CD14-positive monocyte (primary cell): ENCODE measurements at regions not wholly inside any gene's neighbourhood (a gene's known extent, or its start where the extent isn't known, plus 50 kb on each side); places are given as distances from the start of the nearest gene placed in this dataset.

Source experiments
- DNase-seq, 3 donors: peaks; one replicate each; pipeline ENCODE4 v3.0.0-alpha.2; 2011 to 2022
- H2AFZ ChIP-seq: 2 replicates; pipeline ENCODE4 v1.6.0; 2012; ENCODE audit warnings: mild to moderate bottlenecking, low read depth, low read length, inconsistent platforms; ENCODE audit not compliant: insufficient read depth, poor library complexity, severe bottlenecking
- H3K27ac ChIP-seq, 2 donors: 1 replicate in 1 of 2; 2 replicates in 1 of 2; pipeline ENCODE4 v1.5.1; 2012 to 2013; ENCODE audit warnings: low read length in 2 of 2, control low read depth in 1 of 2, inconsistent platforms in 1 of 2, low read depth in 1 of 2, mild to moderate bottlenecking in 1 of 2
- H3K27me3 ChIP-seq, 2 donors: one replicate each; pipeline versions ENCODE4 v1.6.0 to v1.6.1; 2011 to 2013; ENCODE audit warnings: low read length in 2 of 2; ENCODE audit not compliant: control insufficient read depth in 2 of 2, insufficient read depth in 2 of 2
- H3K36me3 ChIP-seq, 2 donors: replicated peaks in 1 of 2; 1 replicate in 1 of 2; 2 replicates in 1 of 2; pipeline versions ENCODE4 v1.5.1 to v1.6.1; 2012 to 2013; ENCODE audit warnings: low read length in 2 of 2, control low read depth in 1 of 2, inconsistent platforms in 1 of 2, mild to moderate bottlenecking in 1 of 2; ENCODE audit not compliant: insufficient read depth in 2 of 2, control insufficient read depth in 1 of 2
- H3K4me1 ChIP-seq, 2 donors: 1 replicate in 1 of 2; 2 replicates in 1 of 2; pipeline versions ENCODE4 v1.5.1 to v1.6.1; 2012 to 2013; ENCODE audit warnings: low read length in 2 of 2, control low read depth in 1 of 2, inconsistent platforms in 1 of 2, mild to moderate bottlenecking in 1 of 2, moderate library complexity in 1 of 2; ENCODE audit not compliant: insufficient read depth in 2 of 2, control insufficient read depth in 1 of 2
- H3K4me2 ChIP-seq: replicated peaks from 2 replicates; pipeline ENCODE3; 2012; ENCODE audit warnings: low read length, moderate library complexity, mild to moderate bottlenecking; ENCODE audit not compliant: poor library complexity, severe bottlenecking; ENCODE audit errors: extremely low read depth
- H3K4me3 ChIP-seq, 3 experiments: fragments of 200-600 bp in 1 of 3; sonication (generic) in 1 of 3; replicated peaks in 1 of 3; 1 replicate in 2 of 3; 2 replicates in 1 of 3; pipeline ENCODE4 v1.5.1; 2011 to 2013; ENCODE audit warnings: low read length in 3 of 3, mild to moderate bottlenecking in 3 of 3, control low read depth in 2 of 3, low read depth in 2 of 3, inconsistent platforms in 1 of 3, moderate library complexity in 1 of 3
- H3K79me2 ChIP-seq: 2 replicates; pipeline ENCODE4 v1.6.0; 2012; ENCODE audit warnings: mild to moderate bottlenecking, control low read depth, inconsistent platforms, low read length, moderate library complexity; ENCODE audit not compliant: insufficient read depth
- H3K9ac ChIP-seq: 2 replicates; pipeline ENCODE4 v1.6.0; 2017; ENCODE audit warnings: low read length, mild to moderate bottlenecking; ENCODE audit not compliant: insufficient read depth, poor library complexity, severe bottlenecking
- H3K9me3 ChIP-seq, 2 donors: replicated peaks in 1 of 2; 1 replicate in 1 of 2; 2 replicates in 1 of 2; pipeline versions ENCODE4 v1.5.1 to v1.6.1; 2012 to 2013; ENCODE audit warnings: low read length in 2 of 2, control low read depth in 1 of 2; ENCODE audit not compliant: control insufficient read depth in 1 of 2, insufficient read depth in 1 of 2
- H4K20me1 ChIP-seq: 2 replicates; pipeline ENCODE4 v1.6.0; 2012; ENCODE audit warnings: mild to moderate bottlenecking, low read length, control low read depth, moderate library complexity; ENCODE audit not compliant: insufficient read depth
- H3K27ac Mint-ChIP-seq, 7 donors: one replicate each; pipeline ENCODE4 v1.8.0; 2020; ENCODE audit warnings: mild to moderate bottlenecking in 7 of 7, mixed read lengths in 7 of 7, moderate library complexity in 6 of 7, inconsistent platforms in 2 of 7
- H3K27me3 Mint-ChIP-seq, 3 donors: one replicate each; pipeline ENCODE4 v1.8.0; 2021 to 2022; ENCODE audit warnings: low read depth in 3 of 3, mild to moderate bottlenecking in 3 of 3, mixed read lengths in 3 of 3, moderate library complexity in 3 of 3, inconsistent platforms in 1 of 3
- H3K36me3 Mint-ChIP-seq, 2 donors: one replicate each; pipeline ENCODE4 v1.8.0; 2020; ENCODE audit warnings: mixed read lengths in 2 of 2, inconsistent platforms in 1 of 2, mild to moderate bottlenecking in 1 of 2
- H3K4me1 Mint-ChIP-seq: one replicate; pipeline ENCODE4 v1.8.0; 2020; ENCODE audit warnings: mild to moderate bottlenecking, mixed read lengths
- H3K4me3 Mint-ChIP-seq, 2 donors: one replicate each; pipeline ENCODE4 v1.8.0; 2020; ENCODE audit warnings: mild to moderate bottlenecking in 2 of 2, mixed read lengths in 2 of 2, moderate library complexity in 1 of 2
- H3K9me3 Mint-ChIP-seq, 7 donors: one replicate each; pipeline ENCODE4 v1.8.0; 2020 to 2022; ENCODE audit warnings: mixed read lengths in 7 of 7, mild to moderate bottlenecking in 6 of 7, moderate library complexity in 6 of 7, inconsistent platforms in 2 of 7
- WGBS: methylation state at CpG from one replicate; pipeline ENCODE4 v1.1.5; 2013; ENCODE audit warnings: missing lambda C conversion rate; ENCODE audit not compliant: insufficient coverage; 5-methylcytosine and 5-hydroxymethylcytosine counted together
- intact Hi-C, 2 donors: fragments of 100-400 bp; cut with micrococcal nuclease; formaldehyde crosslinking; loops; one replicate each; pipeline versions ENCODE4 v1.15.0 to v1.15.1; 2023
- TF ChIP-seq, protein P1 (sequence below): fragments of 200-600 bp; IDR thresholded peaks from one replicate; pipeline ENCODE4 v1.8.0; 2022; ENCODE audit warnings: antibody characterized with exemption, mild to moderate bottlenecking

GRCh38 chr4:175504318-175504717 is 307.7 kb downstream of the GPM6A start:
- no peak overlapping the region for H3K4me2 ChIP-seq
- intact Hi-C loops = no loop called here

DNA sequence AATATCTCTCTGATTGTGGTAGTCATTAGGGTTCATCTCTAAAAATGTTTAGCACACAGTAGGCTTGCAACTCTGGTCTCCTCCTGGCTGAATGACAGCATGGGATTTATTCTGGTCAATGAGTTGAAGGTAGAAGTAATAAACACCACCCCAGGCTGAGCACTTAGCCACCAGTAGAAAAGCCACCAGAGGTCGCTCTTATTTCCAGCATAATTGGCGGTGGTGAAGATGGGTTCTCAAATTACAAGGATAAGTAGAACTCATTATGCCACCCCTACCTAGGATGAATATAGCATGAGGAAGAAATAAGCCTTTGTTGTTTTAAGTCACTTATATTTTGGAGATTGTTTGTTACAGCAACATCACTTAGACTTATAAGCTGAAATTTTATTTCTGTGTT is 302.7 kb downstream of the GPM6A start:
- Histone ChIP-seq H3K4me3 (no peak overlapping the region), H3K9ac (no peak overlapping the region), H2AFZ (no peak overlapping the region), H4K20me1 (no peaks in the 10 kb centered on the region), H3K27ac (no peak overlapping the region), H3K4me2 (no peak overlapping the region), H3K36me3 (no peaks in the 10 kb centered on the region), H3K4me1 (no peaks in the 10 kb centered on the region), H3K79me2 (no peaks in the 10 kb centered on the region), H3K27me3 (no peaks in the 10 kb centered on the region), H3K9me3 (no peaks in the 10 kb centered on the region)
- Mint-ChIP-seq H3K4me1 (no peaks in the 10 kb centered on the region), H3K27me3 (no peaks in the 10 kb centered on the region), H3K9me3 (peaks cover 0 to 5% (median 0%) of the 10 kb centered on the region in 7 donors), H3K27ac (no peak overlapping the region), H3K36me3 (no peaks in the 10 kb centered on the region), H3K4me3 (no peak overlapping the region)
- WGBS = no CpG with 5 or more reads among the region's 2 CpGs
- no peak for DNase-seq
- intact Hi-C loops = no loop called here
- TF ChIP-seq, protein P1, sequence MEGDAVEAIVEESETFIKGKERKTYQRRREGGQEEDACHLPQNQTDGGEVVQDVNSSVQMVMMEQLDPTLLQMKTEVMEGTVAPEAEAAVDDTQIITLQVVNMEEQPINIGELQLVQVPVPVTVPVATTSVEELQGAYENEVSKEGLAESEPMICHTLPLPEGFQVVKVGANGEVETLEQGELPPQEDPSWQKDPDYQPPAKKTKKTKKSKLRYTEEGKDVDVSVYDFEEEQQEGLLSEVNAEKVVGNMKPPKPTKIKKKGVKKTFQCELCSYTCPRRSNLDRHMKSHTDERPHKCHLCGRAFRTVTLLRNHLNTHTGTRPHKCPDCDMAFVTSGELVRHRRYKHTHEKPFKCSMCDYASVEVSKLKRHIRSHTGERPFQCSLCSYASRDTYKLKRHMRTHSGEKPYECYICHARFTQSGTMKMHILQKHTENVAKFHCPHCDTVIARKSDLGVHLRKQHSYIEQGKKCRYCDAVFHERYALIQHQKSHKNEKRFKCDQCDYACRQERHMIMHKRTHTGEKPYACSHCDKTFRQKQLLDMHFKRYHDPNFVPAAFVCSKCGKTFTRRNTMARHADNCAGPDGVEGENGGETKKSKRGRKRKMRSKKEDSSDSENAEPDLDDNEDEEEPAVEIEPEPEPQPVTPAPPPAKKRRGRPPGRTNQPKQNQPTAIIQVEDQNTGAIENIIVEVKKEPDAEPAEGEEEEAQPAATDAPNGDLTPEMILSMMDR = no peak

More at GRCh38 chr4:175504318-175504717, 307.7 kb downstream of the GPM6A start:
- Histone ChIP-seq H3K4me3 (no peak overlapping the region), H2AFZ (no peak overlapping the region), H3K27me3 (no peaks in the 10 kb centered on the region), H3K36me3 (no peaks in the 10 kb centered on the region), H3K9ac (no peak overlapping the region), H3K4me1 (no peaks in the 10 kb centered on the region), H3K79me2 (no peaks in the 10 kb centered on the region), H3K9me3 (peaks cover 7 to 14% of the 10 kb centered on the region in 2 donors), H3K27ac (no peak overlapping the region), H4K20me1 (no peaks in the 10 kb centered on the region)
- Mint-ChIP-seq H3K4me1 (no peaks in the 10 kb centered on the region), H3K27me3 (peaks cover 0 to 2% (median 0%) of the 10 kb centered on the region in 3 donors), H3K36me3 (no peaks in the 10 kb centered on the region), H3K27ac (no peak overlapping the region), H3K4me3 (no peak overlapping the region), H3K9me3 (peaks cover under 1 to 13% (median 8%) of the 10 kb centered on the region in 7 donors)
- no peak for DNase-seq
- TF ChIP-seq, protein P1 = no peak
